T-helper 1 cell treated with Interleukin-12 subunit alpha and Interleukin-12 subunit beta and Interleukin-4 antibody, amounts not matched to agents 30 ng/mL and 1 ng/mL, for 36 hours (primary cell): ENCODE measurements at regions not wholly inside any gene's neighbourhood (a gene's known extent, or its start where the extent isn't known, plus 50 kb on each side); places are given as distances from the start of the nearest gene placed in this dataset.
"Not testable (repeated sequence)": the region's sequence is repeated elsewhere in the genome, so short reads cannot be mapped to it uniquely, and the experiment has no call there.

Experiments used
- intact Hi-C: fragments of 100-400 bp; cut with micrococcal nuclease; formaldehyde crosslinking; loops from one replicate; pipeline ENCODE4 v1.15.1; 2024

DNA sequence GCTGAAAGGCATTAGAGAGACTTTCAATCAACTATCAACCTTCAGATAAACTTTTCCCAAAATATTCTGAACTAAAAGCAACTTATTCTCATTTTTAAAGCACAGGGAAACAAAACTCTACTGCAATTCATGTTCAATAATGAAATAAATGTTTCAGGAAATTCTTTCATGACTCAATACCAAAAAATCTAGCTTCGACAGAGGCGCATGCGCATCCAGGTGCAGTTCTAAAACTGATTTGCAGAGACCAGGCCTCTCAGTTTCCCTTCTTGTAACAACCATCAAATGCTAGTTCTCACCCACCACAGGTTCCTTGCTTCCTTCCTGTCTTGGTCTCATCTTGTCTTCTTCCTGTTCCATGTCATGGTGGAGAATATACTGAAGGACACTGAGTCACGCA lies 55.3 kb upstream of the NRBF2 start:
- intact Hi-C loops: no loop called here

GRCh38 chr10:63072951-63073350 lies 60.2 kb upstream of the NRBF2 start:
- intact Hi-C loops: no loop called here

- intact Hi-C loops: no loop called here
These were observed 62.0 kb upstream of the NRBF2 start for GRCh38 chr10:63071145-63071544.

DNA sequence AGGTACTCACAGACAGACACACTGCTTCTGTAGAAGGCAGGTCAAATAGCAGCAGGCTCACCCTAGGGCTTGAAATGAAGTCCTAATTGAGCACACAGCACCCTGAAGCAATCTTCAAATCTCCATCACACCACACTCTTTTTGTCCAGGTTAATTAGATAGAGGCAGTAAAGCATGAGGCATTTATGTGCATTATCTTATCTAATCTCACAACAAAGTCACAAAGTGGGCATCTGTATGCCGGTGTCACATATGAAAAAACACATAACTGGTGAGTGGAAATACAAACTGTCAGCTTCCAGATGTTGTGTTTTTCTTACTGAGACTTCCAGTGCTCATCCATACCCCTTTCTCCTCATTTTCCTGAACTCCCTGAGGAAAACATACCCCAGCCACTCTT lies 63.8 kb upstream of the NRBF2 start:
- intact Hi-C loops: loop anchor here (2.0 to 5.0 kb wide), 2 partner anchors 72 to 253 kb away; partner anchors contain the start of gene EGR2

DNA sequence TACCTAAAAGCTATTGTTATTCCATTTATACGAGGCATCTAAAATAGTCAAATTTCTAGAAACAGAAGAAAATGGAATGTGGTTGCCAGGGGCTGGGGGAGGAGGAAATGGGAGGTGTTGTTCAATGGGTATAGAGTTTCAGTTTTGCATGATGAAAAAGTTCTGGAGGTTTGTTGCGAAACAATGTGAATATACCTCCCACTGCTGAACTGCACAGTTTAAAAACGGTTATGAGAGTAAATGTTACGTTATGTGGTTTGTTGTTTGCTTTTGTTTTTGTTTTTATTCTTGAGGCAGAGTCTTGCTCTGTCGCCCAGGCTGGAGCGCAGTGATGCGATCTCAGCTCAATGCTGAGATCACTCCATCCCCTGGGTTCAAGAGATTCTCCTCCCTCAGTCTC lies 64.9 kb upstream of the NRBF2 start:
- intact Hi-C loops: loop anchor here (1.0 to 5.0 kb wide), 3 partner anchors 71 to 251 kb away; partner anchors contain the start of gene EGR2

- intact Hi-C loops: loop anchor here (5.0 kb wide), 1 partner anchor 69 kb away; no protein-coding TSS in a partner anchor
These were observed 66.5 kb upstream of the NRBF2 start for GRCh38 chr10:63066606-63067005.

GRCh38 chr10:63064706-63065105 lies 68.4 kb upstream of the NRBF2 start:
- intact Hi-C loops: loop anchor here (5.0 kb wide), 1 partner anchor 67 kb away; no protein-coding TSS in a partner anchor

DNA sequence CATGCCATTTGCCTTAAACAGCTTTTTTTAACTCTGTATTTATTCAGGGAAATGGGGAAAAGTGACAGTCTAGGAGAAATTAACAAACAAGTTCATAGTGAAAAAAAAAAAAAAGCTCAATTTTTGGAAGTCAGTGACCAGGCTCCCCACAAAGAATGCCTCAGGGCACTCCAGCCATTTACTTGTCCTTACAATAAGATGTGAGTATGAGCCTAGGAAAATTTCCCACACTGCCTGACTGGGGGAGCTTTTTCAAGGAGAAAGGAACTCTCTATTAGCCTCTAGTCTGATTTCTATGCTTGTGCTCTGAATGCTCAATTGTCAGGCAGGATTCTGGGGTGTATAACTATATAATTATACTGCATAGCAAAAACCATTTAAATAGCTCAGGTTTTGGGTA lies 74.9 kb upstream of the NRBF2 start:
- intact Hi-C loops: no loop called here

GRCh38 chr10:63057509-63057908 lies 75.6 kb upstream of the NRBF2 start:
- intact Hi-C loops: no loop called here

- intact Hi-C loops: no loop called here
These were observed 77.4 kb upstream of the NRBF2 start for GRCh38 chr10:63055705-63056104.

- intact Hi-C loops: no loop called here
These were observed 78.1 kb upstream of the NRBF2 start for GRCh38 chr10:63054889-63055611.

DNA sequence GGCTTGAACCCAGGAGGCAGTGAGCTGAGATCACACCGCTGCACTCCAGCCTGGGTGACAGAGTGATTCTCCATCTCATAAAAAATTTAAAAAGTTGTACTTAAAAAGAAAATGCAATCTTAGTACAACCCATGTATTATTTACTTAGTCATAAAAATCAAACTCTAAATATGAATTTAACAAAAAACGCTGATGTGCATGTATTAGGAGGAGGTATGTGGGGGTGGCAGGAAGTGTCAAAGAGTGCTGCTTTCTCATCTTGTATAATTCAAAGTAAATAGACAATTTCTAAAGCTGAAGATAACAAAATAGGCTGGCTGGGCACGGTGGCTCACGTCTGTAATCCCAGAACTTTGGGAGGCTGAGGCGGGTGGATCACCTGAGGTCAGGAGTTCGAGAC lies 81.0 kb upstream of the NRBF2 start:
- intact Hi-C loops: no loop called here

- intact Hi-C loops: no loop called here
These were observed 90.9 kb upstream of the NRBF2 start for GRCh38 chr10:63042256-63042655.

DNA sequence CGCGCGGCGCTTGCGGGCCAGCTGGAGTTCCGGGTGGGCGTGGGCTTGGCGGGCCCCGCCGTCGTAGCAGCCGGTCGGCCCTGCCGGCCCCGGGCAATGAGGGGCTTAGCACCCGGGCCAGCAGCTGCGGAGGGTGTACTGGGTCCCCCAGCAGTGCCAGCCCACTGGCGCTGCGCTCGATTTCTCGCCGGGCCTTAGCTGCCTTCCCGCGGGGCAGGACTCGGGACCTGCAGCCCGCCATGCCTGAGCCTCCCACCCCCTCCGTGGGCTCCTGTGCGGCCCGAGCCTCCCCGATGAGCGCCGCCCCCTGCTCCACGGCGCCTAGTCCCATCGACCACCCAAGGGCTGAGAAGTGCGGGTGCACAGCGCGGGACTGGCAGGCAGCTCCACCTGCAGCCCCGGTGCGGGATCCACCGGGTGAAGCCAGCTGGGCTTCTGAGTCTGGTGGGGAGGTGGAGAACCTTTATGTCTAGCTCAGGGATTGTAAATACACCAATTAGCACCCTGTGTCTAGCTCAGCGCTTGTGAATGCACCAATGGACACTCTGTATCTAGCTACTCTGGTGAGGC lies 99.4 kb upstream of the NRBF2 start:
- intact Hi-C loops: not testable (repeated sequence)

DNA sequence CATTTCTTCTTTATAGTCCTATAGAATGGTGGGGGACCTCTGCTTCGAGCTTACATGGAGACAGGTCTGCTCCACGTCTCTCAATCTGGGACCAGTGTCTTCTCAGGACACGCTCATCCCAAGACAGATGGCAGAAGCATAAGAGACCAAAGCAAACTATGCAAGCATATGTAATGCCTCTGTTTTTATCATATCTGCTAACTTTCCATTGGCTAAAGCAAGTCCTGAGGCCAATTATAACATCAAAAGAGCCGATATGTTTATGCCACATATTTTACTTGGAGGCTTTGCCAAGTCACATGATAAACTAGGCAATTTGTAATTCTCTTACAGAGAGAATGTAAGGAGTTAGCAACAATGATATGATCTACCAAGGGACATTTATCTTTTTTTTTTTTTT lies 102.6 kb upstream of the NRBF2 start:
- intact Hi-C loops: no loop called here

- intact Hi-C loops: no loop called here
These were observed 105.6 kb upstream of the NRBF2 start for GRCh38 chr10:63027531-63027930.

GRCh38 chr10:63021225-63021624 lies 111.9 kb upstream of the NRBF2 start:
- intact Hi-C loops: no loop called here

DNA sequence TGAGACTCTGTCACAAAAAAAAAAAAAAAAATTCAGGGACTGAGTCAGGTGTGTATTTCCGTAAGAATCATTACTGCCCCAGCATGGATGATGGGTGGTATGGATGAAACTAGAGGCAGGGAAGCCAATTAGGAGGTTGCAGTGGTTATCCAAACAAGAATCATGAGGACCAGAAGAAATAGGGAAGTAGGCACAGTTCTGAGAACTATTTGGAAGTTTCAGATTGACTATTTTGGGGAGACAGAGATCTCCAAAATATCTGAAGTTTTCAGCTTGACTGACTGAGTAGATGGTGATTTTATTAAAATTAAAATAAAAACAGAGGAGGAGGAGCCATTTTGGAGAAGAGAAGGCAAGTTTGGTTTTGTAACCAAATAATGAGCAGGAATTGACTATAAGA lies 119.4 kb upstream of the NRBF2 start:
- intact Hi-C loops: no loop called here

- intact Hi-C loops: no loop called here
These were observed 120.5 kb upstream of the NRBF2 start for GRCh38 chr10:63012623-63013022.

GRCh38 chr10:63010203-63010602 lies 122.9 kb upstream of the NRBF2 start:
- intact Hi-C loops: no loop called here

DNA sequence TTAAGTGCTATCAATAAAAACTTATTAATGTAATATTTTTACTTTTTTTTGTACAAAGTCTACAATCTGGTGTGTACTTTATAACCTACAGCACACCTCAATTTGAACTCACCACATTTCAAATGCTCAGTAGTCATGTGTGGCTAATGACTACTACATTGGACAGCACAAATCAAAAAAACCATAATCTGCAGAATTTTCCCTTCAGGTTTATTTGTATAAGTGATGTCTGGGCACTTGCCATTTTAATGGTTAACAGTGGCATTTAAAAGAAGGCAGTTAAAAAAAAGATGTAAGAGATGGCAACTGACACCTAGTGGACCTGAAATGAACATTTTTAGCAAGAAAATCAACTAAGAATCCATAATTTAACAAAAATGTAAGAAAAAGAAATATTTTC lies 124.6 kb upstream of the NRBF2 start:
- intact Hi-C loops: loop anchor here (5.0 kb wide), 1 partner anchor 149 kb away; no protein-coding TSS in a partner anchor

DNA sequence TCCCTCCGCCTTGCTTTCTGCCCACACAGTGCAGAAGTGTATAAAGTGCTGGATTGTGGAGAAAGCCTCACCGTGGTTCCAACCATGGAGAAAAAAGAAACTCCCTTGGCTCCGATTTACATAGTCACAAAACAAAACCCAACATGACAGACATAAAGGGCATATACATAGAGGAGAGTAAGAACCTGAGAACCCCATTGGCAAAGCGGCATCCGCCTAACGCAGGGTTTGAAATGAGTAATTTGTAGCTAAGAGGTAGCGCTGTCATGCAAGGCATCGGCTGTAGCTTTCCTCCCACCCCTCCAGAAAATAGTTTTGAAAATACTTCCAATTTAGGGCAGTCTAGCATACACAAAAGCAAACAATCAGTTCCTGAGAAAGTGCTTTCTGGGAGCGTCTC lies 126.0 kb upstream of the NRBF2 start:
- intact Hi-C loops: loop anchor here (5.0 kb wide), 1 partner anchor 150 kb away; no protein-coding TSS in a partner anchor

GRCh38 chr10:63005246-63005645 lies 127.9 kb upstream of the NRBF2 start:
- intact Hi-C loops: loop anchor here (5.0 kb wide), 1 partner anchor 152 kb away; no protein-coding TSS in a partner anchor
